Uterus (tissue), 3 donors: ENCODE measurements at regions not wholly inside any gene's neighbourhood (a gene's known extent, or its start where the extent isn't known, plus 50 kb on each side); places are given as distances from the start of the nearest gene placed in this dataset.

ENCODE experiments used
- DNase-seq, 2 donors: peaks; one replicate each; pipeline ENCODE4 v3.0.0-alpha.2; 2019 to 2020
- H3K27ac ChIP-seq, 2 donors: fragments of 200-600 bp; sonication (generic); 1 replicate in 1 of 2; 2 replicates in 1 of 2; pipeline ENCODE4 v1.5.1; 2016 to 2018
- H3K27me3 ChIP-seq, 2 donors: fragments of 200-600 bp; sonication (generic); one replicate each; pipeline ENCODE4 v1.5.1; 2018 to 2019; ENCODE audit warnings: control low read depth in 1 of 2
- H3K36me3 ChIP-seq, 2 donors: fragments of 200-600 bp; sonication (generic); one replicate each; pipeline ENCODE4 v1.5.1; 2019; ENCODE audit warnings: control low read depth in 1 of 2
- H3K4me1 ChIP-seq, 2 donors: fragments of 200-600 bp; sonication (generic); one replicate each; pipeline ENCODE4 v1.5.1; 2018 to 2019; ENCODE audit warnings: control low read depth in 1 of 2
- H3K4me3 ChIP-seq, 2 donors: fragments of 200-600 bp; sonication (generic); 1 replicate in 1 of 2; 2 replicates in 1 of 2; pipeline ENCODE4 v1.5.1; 2018 to 2019; ENCODE audit warnings: mild to moderate bottlenecking in 1 of 2
- H3K9me3 ChIP-seq, 2 donors: fragments of 200-600 bp; sonication (generic); one replicate each; pipeline ENCODE4 v1.5.1; 2019; ENCODE audit warnings: control low read depth in 1 of 2
- POLR2A ChIP-seq, 2 donors: fragments of 450-650 bp; IDR thresholded peaks; one replicate each; pipeline ENCODE4 v1.6.1; 2016; ENCODE audit warnings: antibody characterized with exemption in 2 of 2, mild to moderate bottlenecking in 1 of 2, moderate library complexity in 1 of 2
- intact Hi-C: fragments of 100-400 bp; cut with DNase I; formaldehyde crosslinking; loops from one replicate; pipeline ENCODE4 v1.15.1; 2023; ENCODE audit warnings: low total_unique reads
- TF ChIP-seq, protein P1 (sequence below), 4 experiments: fragments of 200-600 bp in 2 of 4; fragments of 450-650 bp in 2 of 4; sonication (generic) in 2 of 4; IDR thresholded peaks; one replicate each; pipeline ENCODE4 v1.5.1; 2016 to 2019; ENCODE audit warnings: antibody characterized with exemption in 4 of 4, mild to moderate bottlenecking in 2 of 4, moderate library complexity in 1 of 4
- donor health status: DM: yes; HTN: yes; CAD: no.

DNA sequence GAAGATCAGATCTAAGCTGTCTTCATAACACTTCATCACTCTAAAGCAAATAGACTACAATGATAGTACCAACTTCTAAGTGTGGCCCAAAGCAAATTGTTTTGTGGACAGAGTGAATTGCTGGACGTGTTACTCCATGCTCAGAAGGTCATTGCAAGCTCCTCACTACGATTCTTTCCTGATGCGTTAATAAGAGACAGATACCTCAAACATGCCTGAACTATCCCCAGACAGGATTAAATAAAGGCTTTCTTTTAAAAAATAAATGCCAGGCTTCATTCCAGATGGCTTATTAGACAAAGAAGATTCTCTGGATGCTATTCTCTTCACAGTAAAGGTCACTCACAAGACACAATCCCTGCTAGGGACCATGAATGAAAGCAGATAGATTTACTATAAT lies 621.2 kb downstream of the DCDC2C start:
- H3K27ac ChIP-seq, result no peak overlapping the region

DNA sequence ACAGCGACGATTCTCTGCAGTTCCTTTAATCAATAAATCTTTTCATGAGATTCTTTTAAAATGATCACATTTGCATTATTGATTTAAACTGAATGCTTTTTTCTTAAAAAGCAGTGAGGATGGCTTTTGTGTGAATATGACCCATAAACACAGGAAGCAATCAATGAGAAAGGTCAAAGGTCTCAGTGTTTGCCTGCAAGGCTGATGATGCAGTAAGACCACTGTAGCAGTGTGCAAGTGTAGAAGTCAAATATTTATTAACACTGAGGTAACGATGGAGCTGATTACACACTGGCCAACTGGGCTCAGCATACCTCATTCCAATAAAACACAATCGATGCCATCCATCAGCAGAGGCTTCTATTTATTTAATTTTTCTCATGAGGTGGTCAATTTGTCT lies 633.5 kb downstream of the DCDC2C start:
- intact Hi-C loops, result no loop called here

More for the DNA sequence above, 621.2 kb downstream of the DCDC2C start:
- TF ChIP-seq POLR2A (IDR thresholded peaks at IDR 0.05), result no peak
- TF ChIP-seq, protein P1, sequence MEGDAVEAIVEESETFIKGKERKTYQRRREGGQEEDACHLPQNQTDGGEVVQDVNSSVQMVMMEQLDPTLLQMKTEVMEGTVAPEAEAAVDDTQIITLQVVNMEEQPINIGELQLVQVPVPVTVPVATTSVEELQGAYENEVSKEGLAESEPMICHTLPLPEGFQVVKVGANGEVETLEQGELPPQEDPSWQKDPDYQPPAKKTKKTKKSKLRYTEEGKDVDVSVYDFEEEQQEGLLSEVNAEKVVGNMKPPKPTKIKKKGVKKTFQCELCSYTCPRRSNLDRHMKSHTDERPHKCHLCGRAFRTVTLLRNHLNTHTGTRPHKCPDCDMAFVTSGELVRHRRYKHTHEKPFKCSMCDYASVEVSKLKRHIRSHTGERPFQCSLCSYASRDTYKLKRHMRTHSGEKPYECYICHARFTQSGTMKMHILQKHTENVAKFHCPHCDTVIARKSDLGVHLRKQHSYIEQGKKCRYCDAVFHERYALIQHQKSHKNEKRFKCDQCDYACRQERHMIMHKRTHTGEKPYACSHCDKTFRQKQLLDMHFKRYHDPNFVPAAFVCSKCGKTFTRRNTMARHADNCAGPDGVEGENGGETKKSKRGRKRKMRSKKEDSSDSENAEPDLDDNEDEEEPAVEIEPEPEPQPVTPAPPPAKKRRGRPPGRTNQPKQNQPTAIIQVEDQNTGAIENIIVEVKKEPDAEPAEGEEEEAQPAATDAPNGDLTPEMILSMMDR (IDR thresholded peaks at IDR 0.05), result no peak
- H3K4me1 ChIP-seq, result no peaks in the 10 kb centered on the region
- no peaks in the 10 kb centered on the region for H3K9me3 ChIP-seq
- no peaks in the 10 kb centered on the region for H3K36me3 ChIP-seq
- H3K27me3 ChIP-seq, result no peaks in the 10 kb centered on the region
- H3K4me3 ChIP-seq, result no peak overlapping the region
- no peak for DNase-seq
- intact Hi-C loops, result no loop called here

DNA sequence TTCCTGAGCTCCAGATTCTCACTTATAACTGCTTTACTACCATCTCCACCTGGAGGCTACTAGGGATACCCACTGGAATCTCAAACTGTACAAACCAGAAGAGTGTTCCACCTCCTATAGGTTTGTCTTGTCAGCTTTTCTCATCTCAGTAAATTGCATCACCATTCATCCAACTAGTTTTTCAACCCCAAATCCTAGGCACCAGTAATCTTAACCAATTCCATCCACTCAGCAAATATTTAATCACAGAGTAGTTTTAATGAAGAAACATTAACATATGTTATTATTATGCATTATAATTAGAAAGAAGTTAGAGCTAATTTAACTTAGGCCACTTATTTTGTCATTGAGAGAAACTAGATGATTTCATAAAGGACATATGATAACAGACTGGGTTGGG lies 635.0 kb downstream of the DCDC2C start:
- Histone ChIP-seq H3K36me3 (no peaks in the 10 kb centered on the region), H3K9me3 (no peaks in the 10 kb centered on the region), H3K27me3 (no peaks in the 10 kb centered on the region), H3K4me3 (no peak overlapping the region), H3K27ac (no peak overlapping the region), H3K4me1 (no peaks in the 10 kb centered on the region)
- TF ChIP-seq, protein P1 (IDR thresholded peaks at IDR 0.05), result no peak
- no peak for TF ChIP-seq POLR2A (IDR thresholded peaks at IDR 0.05)
- DNase-seq, result no peak
- intact Hi-C loops, result no loop called here

More for the DNA sequence above, 633.5 kb downstream of the DCDC2C start:
- Histone ChIP-seq H3K27me3 (no peaks in the 10 kb centered on the region), H3K4me1 (no peaks in the 10 kb centered on the region), H3K4me3 (no peak overlapping the region), H3K36me3 (no peaks in the 10 kb centered on the region), H3K27ac (no peak overlapping the region), H3K9me3 (no peaks in the 10 kb centered on the region)
- TF ChIP-seq, protein P1 (IDR thresholded peaks at IDR 0.05), result no peak
- TF ChIP-seq POLR2A (IDR thresholded peaks at IDR 0.05), result no peak
- DNase-seq, result no peak

- no peaks in the 10 kb centered on the region for H3K36me3 ChIP-seq
- no peaks in the 10 kb centered on the region for H3K4me1 ChIP-seq
- peaks cover 0 to 4% of the 10 kb centered on the region in 2 donors for H3K9me3 ChIP-seq
- TF ChIP-seq, protein P1 (IDR thresholded peaks at IDR 0.05), result no peak
- no peak for TF ChIP-seq POLR2A (IDR thresholded peaks at IDR 0.05)
- no peak overlapping the region for H3K4me3 ChIP-seq
- intact Hi-C loops, result no loop called here
- DNase-seq, result no peak
- no peak overlapping the region for H3K27ac ChIP-seq
- H3K27me3 ChIP-seq, result no peaks in the 10 kb centered on the region
These were observed 637.2 kb downstream of the DCDC2C start for GRCh38 chr2:4340536-4340935.

DNA sequence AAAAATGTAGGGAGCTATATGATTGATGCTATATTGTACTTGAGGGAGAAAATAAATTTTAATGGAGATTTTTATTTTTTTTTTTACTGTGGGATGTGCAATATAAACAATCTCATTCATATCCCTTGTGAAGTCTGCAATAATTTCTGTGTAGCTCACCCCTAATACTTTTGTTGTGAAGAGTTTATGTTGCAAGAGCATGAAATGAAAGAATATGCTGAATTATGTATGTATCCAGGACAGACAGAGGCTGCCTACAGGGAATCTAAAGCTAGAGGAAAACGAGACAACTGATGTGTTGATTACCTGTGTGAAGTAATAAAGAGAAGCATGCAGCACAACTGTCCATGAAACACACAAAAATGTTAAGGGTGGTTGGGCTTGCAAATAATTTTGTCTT lies 643.3 kb downstream of the DCDC2C start:
- TF ChIP-seq, protein P1 (IDR thresholded peaks at IDR 0.05), result no peak
- intact Hi-C loops, result no loop called here
- Histone ChIP-seq H3K4me3 (no peak overlapping the region), H3K9me3 (peaks cover 0 to 4% of the 10 kb centered on the region in 2 donors), H3K27me3 (no peaks in the 10 kb centered on the region), H3K4me1 (no peaks in the 10 kb centered on the region), H3K27ac (no peak overlapping the region), H3K36me3 (no peaks in the 10 kb centered on the region)
- no peak for DNase-seq
